Left hindlimb (tissue), 1 donor: ENCODE measurements at regions not wholly inside any gene's neighbourhood (a gene's known extent, or its start where the extent isn't known, plus 50 kb on each side); places are given as distances from the start of the nearest gene placed in this dataset.

Experiments used
- DNase-seq: peaks from one replicate; pipeline ENCODE4 v3.0.0-alpha.2; 2018

GRCh38 chr5:61623401-61624069 is 291.5 kb downstream of the ZSWIM6 start:
- DNase-seq, result no peak

- DNase-seq, result no peak
These were observed 292.6 kb downstream of the ZSWIM6 start for GRCh38 chr5:61624553-61625136.

GRCh38 chr5:61625137-61625561 is 293.1 kb downstream of the ZSWIM6 start:
- no peak for DNase-seq

- DNase-seq, result peak; percentile 67
These were observed 293.9 kb downstream of the ZSWIM6 start for GRCh38 chr5:61625681-61626621.

- DNase-seq, result no peak
These were observed 294.7 kb downstream of the ZSWIM6 start for GRCh38 chr5:61626639-61627282.

- DNase-seq, result no peak
These were observed 295.5 kb downstream of the ZSWIM6 start for GRCh38 chr5:61627531-61627930.

- DNase-seq, result no peak
These were observed 298.9 kb downstream of the ZSWIM6 start for GRCh38 chr5:61630908-61631307.

GRCh38 chr5:61631438-61631941 is 299.4 kb downstream of the ZSWIM6 start:
- peak; percentile 72 for DNase-seq

- no peak for DNase-seq
These were observed 300.0 kb downstream of the ZSWIM6 start for GRCh38 chr5:61632064-61632463.

GRCh38 chr5:61635271-61635670 is 303.2 kb downstream of the ZSWIM6 start:
- no peak for DNase-seq

GRCh38 chr5:61637566-61637965 is 305.5 kb downstream of the ZSWIM6 start:
- DNase-seq, result no peak

- DNase-seq, result no peak
These were observed 306.4 kb downstream of the ZSWIM6 start for GRCh38 chr5:61638476-61638875.

- DNase-seq, result no peak
These were observed 308.3 kb downstream of the ZSWIM6 start for GRCh38 chr5:61640179-61641021.

GRCh38 chr5:61641748-61642565 is 309.9 kb downstream of the ZSWIM6 start:
- DNase-seq, result no peak

GRCh38 chr5:61647672-61648071 is 315.6 kb downstream of the ZSWIM6 start:
- DNase-seq, result no peak

- DNase-seq, result no peak
These were observed 317.2 kb downstream of the ZSWIM6 start for GRCh38 chr5:61649231-61649630.

GRCh38 chr5:61649971-61650370 is 317.9 kb downstream of the ZSWIM6 start:
- DNase-seq, result no peak

GRCh38 chr5:61650661-61651060 is 318.6 kb downstream of the ZSWIM6 start:
- DNase-seq, result no peak

GRCh38 chr5:61651195-61651594 is 319.1 kb downstream of the ZSWIM6 start:
- DNase-seq, result no peak

- no peak for DNase-seq
These were observed 320.9 kb downstream of the ZSWIM6 start for GRCh38 chr5:61652916-61653315.
